Adrenal gland (tissue), 5 donors: ENCODE measurements at regions not wholly inside any gene's neighbourhood (a gene's known extent, or its start where the extent isn't known, plus 50 kb on each side); places are given as distances from the start of the nearest gene placed in this dataset.

Experiments used
- CTCF ChIP-seq, 6 experiments: fragments of 450-650 bp in 4 of 6; fragments of 200-600 bp in 2 of 6; sonication (generic) in 1 of 6; IDR thresholded peaks; 1 replicate in 5 of 6; 2 replicates in 1 of 6; pipeline versions ENCODE4 v1.5.1 to v1.8.0; 2016 to 2021; ENCODE audit warnings: antibody characterized with exemption in 6 of 6, mild to moderate bottlenecking in 2 of 6, moderate library complexity in 1 of 6
- POLR2A ChIP-seq, 2 donors: fragments of 450-650 bp; IDR thresholded peaks; one replicate each; pipeline ENCODE4 v1.6.1; 2017; ENCODE audit warnings: antibody characterized with exemption in 2 of 2, mild to moderate bottlenecking in 2 of 2, moderate library complexity in 1 of 2
- donor health status: DM: no; HTN: no; CAD: no.

GRCh38 chr3:152094406-152094805 is 174.3 kb upstream of the MBNL1 start:
- TF ChIP-seq CTCF (IDR thresholded peaks at IDR 0.05) (no peak), POLR2A (IDR thresholded peaks at IDR 0.05) (no peak)
